OCI-LY7 (cell line): ENCODE measurements at regions not wholly inside any gene's neighbourhood (a gene's known extent, or its start where the extent isn't known, plus 50 kb on each side); places are given as distances from the start of the nearest gene placed in this dataset. TPM values are rescaled to one million over a fixed set of nuclear protein-coding genes. Genes with fewer than 3 reads are reported as not detected.

ENCODE experiments used
- BruUV-seq: library from RNA; stranded (reverse); fragments of 400-500 nt; replicated peaks from 2 replicates; lab custom pipeline; 2021; lab: Mats Ljungman, UMichigan
- CTCF ChIA-PET: fragments of 300-600 bp; sonication (Branson Sonifier 250); formaldehyde crosslinking; loops from one replicate; lab custom pipeline; 2022; ENCODE audit warnings: antibody characterized with exemption; ENCODE audit not compliant: unreplicated experiment; lab: Charles Lee
- POLR2A ChIA-PET: fragments of 300-600 bp; sonication (Branson Sonifier 250); formaldehyde crosslinking; loops from one replicate; lab custom pipeline; 2022; ENCODE audit warnings: antibody characterized with exemption; lab: Charles Lee
- DNase-seq: peaks from one replicate; pipeline ENCODE4 v3.0.0-alpha.2; 2015; ENCODE audit warnings: low spot score
- H2AFZ ChIP-seq: fragments of 200-600 bp; sonication (generic), shearing (Covaris generic); 2 replicates; pipeline ENCODE4 v1.6.1; 2014; ENCODE audit warnings: mild to moderate bottlenecking, antibody characterized with exemption, low read length, moderate library complexity
- H3K27ac ChIP-seq: fragments of 200-600 bp; sonication (generic); 2 replicates; pipeline ENCODE4 v1.5.1; 2014; ENCODE audit warnings: mixed run types, low read depth, mild to moderate bottlenecking, moderate library complexity, low read length, inconsistent platforms; ENCODE audit not compliant: poor library complexity, severe bottlenecking
- H3K36me3 ChIP-seq: fragments of 200-600 bp; sonication (generic); 2 replicates; pipeline ENCODE4 v1.6.1; 2014; ENCODE audit warnings: mild to moderate bottlenecking, antibody characterized with exemption, low read length, moderate library complexity, mixed read lengths; ENCODE audit not compliant: insufficient read depth
- H3K4me1 ChIP-seq: fragments of 200-600 bp; sonication (generic); 2 replicates; pipeline ENCODE4 v1.5.1; 2014; ENCODE audit warnings: mild to moderate bottlenecking, low read length; ENCODE audit not compliant: insufficient read depth, poor library complexity, severe bottlenecking
- H3K4me2 ChIP-seq: fragments of 200-600 bp; sonication (generic); 2 replicates; pipeline ENCODE4 v1.6.1; 2014; ENCODE audit warnings: mild to moderate bottlenecking, low read length
- H3K4me3 ChIP-seq: fragments of 200-600 bp; sonication (generic); 2 replicates; pipeline ENCODE4 v1.5.1; 2014; ENCODE audit warnings: mild to moderate bottlenecking, low read depth, low read length; ENCODE audit not compliant: poor library complexity, severe bottlenecking
- H3K79me2 ChIP-seq: fragments of 200-600 bp; sonication (generic); 2 replicates; pipeline ENCODE4 v1.6.1; 2016; ENCODE audit warnings: low read depth, mild to moderate bottlenecking, low read length, moderate library complexity, mixed read lengths; ENCODE audit not compliant: insufficient read depth
- H3K9me2 ChIP-seq: fragments of 200-600 bp; sonication (generic); 2 replicates; pipeline ENCODE4 v1.6.1; 2016; ENCODE audit warnings: mild to moderate bottlenecking, low read length, mixed read lengths; ENCODE audit not compliant: insufficient read depth
- H3K9me3 ChIP-seq: fragments of 200-600 bp; sonication (generic); 2 replicates; pipeline ENCODE4 v1.6.1; 2014; ENCODE audit warnings: mild to moderate bottlenecking, mixed run types, low read length, mixed read lengths
- H4K20me1 ChIP-seq: fragments of 200-600 bp; sonication (generic); 2 replicates; pipeline ENCODE4 v1.6.1; 2014; ENCODE audit warnings: mild to moderate bottlenecking, antibody characterized with exemption, low read length, moderate library complexity, mixed read lengths; ENCODE audit not compliant: insufficient read depth
- EZH2phosphoT487 ChIP-seq: fragments of 200-600 bp; sonication (generic); IDR thresholded peaks from 2 replicates; pipeline ENCODE4 v1.6.1; 2018; ENCODE audit warnings: low read depth, borderline replicate concordance, mild to moderate bottlenecking, mixed run types, antibody characterized with exemption, low read length, moderate library complexity, mixed read lengths
- intact Hi-C: fragments of 100-400 bp; cut with micrococcal nuclease; formaldehyde crosslinking; loops from one replicate; pipeline ENCODE4 v1.10.0; 2022; ENCODE audit not compliant: unreplicated experiment
- small RNA-seq: library from RNA; depleted of rRNA; stranded (forward); fragments of <200 nt; gene quantifications from one replicate; pipeline ENCODE3, GENCODE V24; 2014
- TF ChIP-seq, protein P1 (sequence below): fragments of 200-600 bp; sonication (generic); conservative IDR thresholded peaks from 2 replicates; pipeline ENCODE4 v1.5.1; 2014; ENCODE audit warnings: mild to moderate bottlenecking, antibody characterized with exemption, low read length, moderate library complexity, mixed read lengths

DNA sequence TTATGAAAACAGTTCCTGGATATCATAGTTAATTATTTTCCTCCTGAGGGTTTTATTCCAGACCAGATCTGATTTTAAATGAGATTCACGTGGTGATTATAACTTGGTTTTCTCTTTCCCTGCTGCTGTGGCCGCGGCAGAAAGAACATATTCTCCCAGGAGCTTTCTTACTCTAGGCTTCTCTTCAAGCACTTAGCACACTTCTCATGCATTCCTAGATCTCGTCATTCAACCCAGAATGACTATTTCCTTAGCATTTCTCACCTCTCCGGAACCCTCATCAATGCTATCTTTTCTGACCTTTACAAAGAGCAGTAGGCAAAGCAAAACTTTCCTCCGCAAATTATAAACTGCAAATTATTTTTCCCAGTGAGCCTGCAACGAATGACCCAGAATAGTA lies 122.9 kb downstream of the GPAT3 start:
- H4K20me1 ChIP-seq: no peaks in the 10 kb centered on the region
- TF ChIP-seq, protein P1, sequence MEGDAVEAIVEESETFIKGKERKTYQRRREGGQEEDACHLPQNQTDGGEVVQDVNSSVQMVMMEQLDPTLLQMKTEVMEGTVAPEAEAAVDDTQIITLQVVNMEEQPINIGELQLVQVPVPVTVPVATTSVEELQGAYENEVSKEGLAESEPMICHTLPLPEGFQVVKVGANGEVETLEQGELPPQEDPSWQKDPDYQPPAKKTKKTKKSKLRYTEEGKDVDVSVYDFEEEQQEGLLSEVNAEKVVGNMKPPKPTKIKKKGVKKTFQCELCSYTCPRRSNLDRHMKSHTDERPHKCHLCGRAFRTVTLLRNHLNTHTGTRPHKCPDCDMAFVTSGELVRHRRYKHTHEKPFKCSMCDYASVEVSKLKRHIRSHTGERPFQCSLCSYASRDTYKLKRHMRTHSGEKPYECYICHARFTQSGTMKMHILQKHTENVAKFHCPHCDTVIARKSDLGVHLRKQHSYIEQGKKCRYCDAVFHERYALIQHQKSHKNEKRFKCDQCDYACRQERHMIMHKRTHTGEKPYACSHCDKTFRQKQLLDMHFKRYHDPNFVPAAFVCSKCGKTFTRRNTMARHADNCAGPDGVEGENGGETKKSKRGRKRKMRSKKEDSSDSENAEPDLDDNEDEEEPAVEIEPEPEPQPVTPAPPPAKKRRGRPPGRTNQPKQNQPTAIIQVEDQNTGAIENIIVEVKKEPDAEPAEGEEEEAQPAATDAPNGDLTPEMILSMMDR: no peak
- no peak for TF ChIP-seq EZH2phosphoT487
- no peaks in the 10 kb centered on the region for H3K9me2 ChIP-seq
- intact Hi-C loops: no loop called here
- H3K4me1 ChIP-seq: peaks cover 13% of the 10 kb centered on the region
- no peaks in the 10 kb centered on the region for H3K9me3 ChIP-seq
- no peak overlapping the region for H3K4me2 ChIP-seq
- POLR2A ChIA-PET: no interaction called here
- no TSS peak for BruUV-seq
- no peaks in the 10 kb centered on the region for H3K36me3 ChIP-seq
- no peak overlapping the region for H3K4me3 ChIP-seq
- H2AFZ ChIP-seq: no peak overlapping the region
- no peak overlapping the region for H3K27ac ChIP-seq
- no peak for DNase-seq
- CTCF ChIA-PET: no interaction called here
- H3K79me2 ChIP-seq: no peaks in the 10 kb centered on the region

- intact Hi-C loops: no loop called here
- Histone ChIP-seq H3K79me2 (no peaks in the 10 kb centered on the region), H3K4me1 (peaks cover 13% of the 10 kb centered on the region), H3K4me2 (no peak overlapping the region), H3K36me3 (no peaks in the 10 kb centered on the region), H3K4me3 (no peak overlapping the region), H4K20me1 (no peaks in the 10 kb centered on the region), H2AFZ (no peak overlapping the region), H3K9me2 (no peaks in the 10 kb centered on the region), H3K27ac (no peak overlapping the region), H3K9me3 (no peaks in the 10 kb centered on the region)
- DNase-seq: no peak
- TF ChIP-seq EZH2phosphoT487: no peak
- TF ChIP-seq, protein P1: no peak
- CTCF ChIA-PET: no interaction called here
- no TSS peak for BruUV-seq
- POLR2A ChIA-PET: no interaction called here
Observed at GRCh38 chr4:83657336-83657735, 121.4 kb downstream of the GPAT3 start.

Small RNA genes in the stretch of these regions (small RNA-seq; reads per million reads assigned to genes)
- not detected for gene RNU6-774P
